MCF 10A (cell line): ENCODE measurements at regions not wholly inside any gene's neighbourhood (a gene's known extent, or its start where the extent isn't known, plus 50 kb on each side); places are given as distances from the start of the nearest gene placed in this dataset.

Experiments used
- BruUV-seq: library from RNA; stranded (reverse); fragments of 400-500 nt; replicated peaks from 2 replicates; lab custom pipeline; 2021; lab: Mats Ljungman, UMichigan
- CTCF ChIA-PET: fragments of 300-600 bp; sonication (Branson Sonifier 250); formaldehyde crosslinking; extraction: SDS; loops from one replicate; lab custom pipeline; 2021; ENCODE audit warnings: antibody characterized with exemption, inconsistent platforms; lab: Yijun Ruan, JAX
- POLR2A ChIA-PET: fragments of 300-600, 350-650 bp; sonication (Branson Sonifier 250); formaldehyde crosslinking; extraction: SDS; loops from one replicate; lab custom pipeline; 2020; ENCODE audit warnings: antibody characterized with exemption, inconsistent platforms; lab: Yijun Ruan, JAX
- DNase-seq: peaks from one replicate; pipeline ENCODE4 v3.0.0-alpha.2; 2018; ENCODE audit not compliant: unreplicated experiment
- H3K27ac Mint-ChIP-seq: one replicate; pipeline ENCODE4 v1.8.0; 2022; ENCODE audit warnings: mild to moderate bottlenecking, low read depth, mixed read lengths; ENCODE audit not compliant: unreplicated experiment
- H3K27me3 Mint-ChIP-seq: one replicate; pipeline ENCODE4 v1.8.0; 2022; ENCODE audit warnings: mixed read lengths; ENCODE audit not compliant: insufficient read depth, unreplicated experiment
- H3K36me3 Mint-ChIP-seq: one replicate; pipeline ENCODE4 v1.8.0; 2022; ENCODE audit warnings: mild to moderate bottlenecking, moderate library complexity, mixed read lengths; ENCODE audit not compliant: insufficient read depth, unreplicated experiment
- H3K4me1 Mint-ChIP-seq: one replicate; pipeline ENCODE4 v1.8.0; 2022; ENCODE audit warnings: mixed read lengths; ENCODE audit not compliant: insufficient read depth, unreplicated experiment
- H3K4me3 Mint-ChIP-seq: one replicate; pipeline ENCODE4 v1.8.0; 2022; ENCODE audit warnings: mild to moderate bottlenecking, moderate library complexity, mixed read lengths; ENCODE audit not compliant: unreplicated experiment
- H3K9me3 Mint-ChIP-seq: one replicate; pipeline ENCODE4 v1.8.0; 2022; ENCODE audit warnings: mixed read lengths; ENCODE audit not compliant: unreplicated experiment
- intact Hi-C: fragments of 100-400 bp; cut with micrococcal nuclease; formaldehyde crosslinking; loops from 2 replicates; pipeline ENCODE4 v1.14.1; 2022
- TF ChIP-seq, protein P1 (sequence below): fragments of 200-600 bp; IDR thresholded peaks from one replicate; pipeline ENCODE4 v1.8.0; 2022; ENCODE audit warnings: antibody characterized with exemption, mild to moderate bottlenecking; ENCODE audit not compliant: unreplicated experiment

DNA sequence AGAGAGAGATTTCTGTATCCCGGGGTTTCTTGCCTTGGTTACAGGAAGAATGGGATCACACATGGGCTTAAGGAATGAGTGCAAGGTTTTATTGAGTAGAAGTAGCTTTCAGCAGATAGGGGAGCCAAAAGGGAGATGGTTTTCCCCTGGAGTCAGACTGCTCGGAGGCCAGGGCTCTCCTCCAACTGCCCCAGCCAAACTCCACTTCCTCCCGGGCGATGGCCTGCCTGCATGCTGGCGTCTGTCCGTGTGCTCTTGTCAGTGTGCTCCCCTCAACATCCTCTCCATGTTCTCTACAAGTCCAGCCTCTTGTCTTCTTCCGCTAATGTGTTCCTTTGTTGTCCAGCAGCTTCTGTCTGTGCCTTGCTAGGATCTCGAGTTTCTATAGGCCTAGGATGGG, 421.3 kb upstream of the ADGRL2 start:
- ChIA-PET CTCF (interaction anchor here (0.5 kb wide), 2 partner anchors 172 to 1310 kb away, joined by 3 to 4 read pairs; no protein-coding TSS in a partner anchor), POLR2A (no interaction called here)
- no peak for DNase-seq
- Mint-ChIP-seq H3K4me1 (no peaks in the 10 kb centered on the region), H3K9me3 (no peaks in the 10 kb centered on the region), H3K4me3 (no peak overlapping the region), H3K36me3 (no peaks in the 10 kb centered on the region), H3K27ac (no peak overlapping the region), H3K27me3 (no peaks in the 10 kb centered on the region)
- TF ChIP-seq, protein P1, sequence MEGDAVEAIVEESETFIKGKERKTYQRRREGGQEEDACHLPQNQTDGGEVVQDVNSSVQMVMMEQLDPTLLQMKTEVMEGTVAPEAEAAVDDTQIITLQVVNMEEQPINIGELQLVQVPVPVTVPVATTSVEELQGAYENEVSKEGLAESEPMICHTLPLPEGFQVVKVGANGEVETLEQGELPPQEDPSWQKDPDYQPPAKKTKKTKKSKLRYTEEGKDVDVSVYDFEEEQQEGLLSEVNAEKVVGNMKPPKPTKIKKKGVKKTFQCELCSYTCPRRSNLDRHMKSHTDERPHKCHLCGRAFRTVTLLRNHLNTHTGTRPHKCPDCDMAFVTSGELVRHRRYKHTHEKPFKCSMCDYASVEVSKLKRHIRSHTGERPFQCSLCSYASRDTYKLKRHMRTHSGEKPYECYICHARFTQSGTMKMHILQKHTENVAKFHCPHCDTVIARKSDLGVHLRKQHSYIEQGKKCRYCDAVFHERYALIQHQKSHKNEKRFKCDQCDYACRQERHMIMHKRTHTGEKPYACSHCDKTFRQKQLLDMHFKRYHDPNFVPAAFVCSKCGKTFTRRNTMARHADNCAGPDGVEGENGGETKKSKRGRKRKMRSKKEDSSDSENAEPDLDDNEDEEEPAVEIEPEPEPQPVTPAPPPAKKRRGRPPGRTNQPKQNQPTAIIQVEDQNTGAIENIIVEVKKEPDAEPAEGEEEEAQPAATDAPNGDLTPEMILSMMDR: no peak
- intact Hi-C loops: no loop called here
- no TSS peak for BruUV-seq

DNA sequence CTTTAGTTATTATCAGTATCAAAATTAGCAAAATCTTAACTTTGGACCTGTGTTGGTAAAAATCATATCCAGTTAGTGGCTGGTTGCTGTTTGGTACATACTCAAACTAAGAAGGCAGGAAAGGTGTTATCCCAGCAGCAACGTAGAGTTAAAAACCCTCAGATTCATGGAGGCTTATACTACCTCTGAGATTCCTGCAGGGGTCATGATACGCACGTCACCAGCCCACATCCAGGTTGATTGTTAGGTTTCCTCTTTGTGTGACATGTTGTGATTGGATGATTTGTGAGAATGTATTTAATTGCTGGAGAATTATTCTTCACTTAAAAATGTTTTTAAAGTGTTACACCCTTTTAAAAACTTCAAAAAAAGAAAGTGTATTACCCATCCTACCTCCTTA, 423.3 kb upstream of the ADGRL2 start:
- no TSS peak for BruUV-seq
- DNase-seq: no peak
- H3K27me3 Mint-ChIP-seq: no peaks in the 10 kb centered on the region

DNA sequence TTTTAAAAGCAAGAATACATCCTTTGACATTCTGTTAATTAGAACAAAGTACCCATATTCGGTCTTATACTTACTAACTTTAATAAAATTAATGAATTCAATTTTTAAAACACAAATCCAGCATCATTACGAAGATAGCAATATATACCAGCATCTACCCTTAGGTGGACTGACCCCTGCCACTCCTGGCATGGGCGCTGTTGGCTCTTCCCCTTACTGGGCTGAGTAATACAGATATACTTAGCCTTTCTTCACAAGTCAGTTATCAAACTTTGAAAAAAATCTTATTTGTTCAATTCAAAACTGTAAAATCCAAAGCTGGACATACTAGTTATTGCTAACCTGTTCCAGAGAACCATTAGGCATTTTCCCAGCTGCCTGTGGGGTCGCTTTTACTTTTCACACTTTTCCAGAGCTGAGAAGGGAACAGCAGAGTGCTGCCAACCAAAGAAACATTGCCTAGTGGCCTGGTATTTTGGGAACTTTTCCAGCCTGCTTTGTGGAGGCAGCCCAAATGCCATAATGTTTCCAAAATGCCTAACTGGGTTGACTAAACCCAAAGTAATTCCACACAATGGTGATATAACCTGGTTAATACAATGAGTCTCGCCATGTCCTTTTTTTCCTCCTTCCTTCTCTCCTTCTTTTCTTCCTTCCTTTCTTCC, 424.7 kb upstream of the ADGRL2 start:
- DNase-seq: no peak
- no peak overlapping the region for H3K27ac Mint-ChIP-seq
- no peak overlapping the region for H3K4me3 Mint-ChIP-seq
- ChIA-PET CTCF (no interaction called here), POLR2A (no interaction called here)
- no peaks in the 10 kb centered on the region for H3K9me3 Mint-ChIP-seq
- H3K4me1 Mint-ChIP-seq: no peaks in the 10 kb centered on the region
- no peaks in the 10 kb centered on the region for H3K27me3 Mint-ChIP-seq
- no peaks in the 10 kb centered on the region for H3K36me3 Mint-ChIP-seq
- TF ChIP-seq, protein P1: no peak
- intact Hi-C loops: no loop called here
- BruUV-seq: no TSS peak

More for the DNA sequence above, 423.3 kb upstream of the ADGRL2 start:
- ChIA-PET POLR2A (no interaction called here), CTCF (interaction anchor here (0.6 kb wide), 1 partner anchor 840 kb away, joined by 3 read pairs; no protein-coding TSS in a partner anchor)
- H3K9me3 Mint-ChIP-seq: no peaks in the 10 kb centered on the region
- H3K4me3 Mint-ChIP-seq: no peak overlapping the region
- TF ChIP-seq, protein P1: no peak
- no peaks in the 10 kb centered on the region for H3K4me1 Mint-ChIP-seq
- H3K36me3 Mint-ChIP-seq: no peaks in the 10 kb centered on the region
- intact Hi-C loops: no loop called here
- no peak overlapping the region for H3K27ac Mint-ChIP-seq

DNA sequence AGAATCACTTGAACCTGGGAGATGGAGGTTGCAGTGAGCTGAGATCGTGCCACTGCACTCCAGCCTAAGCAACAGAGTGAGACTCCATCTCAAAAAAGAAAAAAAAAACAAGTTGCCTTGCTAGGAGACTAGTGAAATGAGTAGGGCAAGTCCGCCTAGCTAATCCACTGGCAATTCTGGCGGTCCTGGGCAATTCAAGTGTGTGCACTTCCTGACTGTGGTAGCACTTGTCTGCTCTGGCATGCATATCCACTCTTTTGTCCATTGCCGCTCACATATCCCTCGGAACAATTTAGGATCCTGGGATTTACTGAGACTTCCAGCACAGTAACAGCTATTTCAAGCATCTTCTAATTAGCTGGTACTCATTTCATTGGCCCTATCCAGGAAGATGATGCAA, 426.3 kb upstream of the ADGRL2 start:
- no peak for DNase-seq
- ChIA-PET POLR2A (no interaction called here), CTCF (interaction anchor here (0.5 to 0.8 kb wide), 2 partner anchors 18 to 19 kb away, joined by 3 read pairs; no protein-coding TSS in a partner anchor)
- Mint-ChIP-seq H3K9me3 (no peaks in the 10 kb centered on the region), H3K4me1 (no peaks in the 10 kb centered on the region), H3K36me3 (no peaks in the 10 kb centered on the region), H3K4me3 (no peak overlapping the region), H3K27me3 (no peaks in the 10 kb centered on the region), H3K27ac (no peak overlapping the region)
- no TSS peak for BruUV-seq
- intact Hi-C loops: no loop called here
- TF ChIP-seq, protein P1: no peak
